Activated B cell treated with CpG ODN at 0.5 μM for 24 hours (primary cell): ENCODE measurements at regions not wholly inside any gene's neighbourhood (a gene's known extent, or its start where the extent isn't known, plus 50 kb on each side); places are given as distances from the start of the nearest gene placed in this dataset.

Experiments used
- ATAC-seq: fragments of 200-7000 bp; cut with Tn5 transposase; one replicate; pipeline ENCODE4 v1.10.0; 2021; ENCODE audit warnings: low read depth, mild to moderate bottlenecking, moderate library complexity
- CTCF ChIA-PET: fragments of 350-600 bp; sonication (Branson Sonifier 250); formaldehyde crosslinking; loops from one replicate; lab custom pipeline; 2021; ENCODE audit warnings: antibody characterized with exemption; lab: Charles Lee
- POLR2A ChIA-PET: fragments of 350-600 bp; sonication (Branson Sonifier 250); formaldehyde crosslinking; loops from one replicate; lab custom pipeline; 2021; ENCODE audit warnings: antibody characterized with exemption; lab: Charles Lee
- DNase-seq: peaks from one replicate; pipeline ENCODE4 v3.0.0; 2022
- H3K27ac Mint-ChIP-seq: one replicate; pipeline ENCODE4 v1.8.0; 2020; ENCODE audit warnings: mixed read lengths
- H3K27me3 Mint-ChIP-seq: one replicate; pipeline ENCODE4 v1.8.0; 2021; ENCODE audit warnings: mixed read lengths
- H3K36me3 Mint-ChIP-seq: one replicate; pipeline ENCODE4 v1.8.0; 2021; ENCODE audit warnings: low read depth, mixed read lengths
- H3K4me1 Mint-ChIP-seq: one replicate; pipeline ENCODE4 v1.8.0; 2021; ENCODE audit warnings: mixed read lengths
- H3K4me3 Mint-ChIP-seq: one replicate; pipeline ENCODE4 v1.8.0; 2020; ENCODE audit warnings: mild to moderate bottlenecking, mixed read lengths
- H3K9me3 Mint-ChIP-seq: one replicate; pipeline ENCODE4 v1.8.0; 2020; ENCODE audit warnings: mixed read lengths
- CTCF ChIP-seq: fragments of 200-600 bp; IDR thresholded peaks from one replicate; pipeline ENCODE4 v1.8.0; 2022; ENCODE audit warnings: antibody characterized with exemption, mild to moderate bottlenecking
- intact Hi-C: fragments of 100-400 bp; cut with micrococcal nuclease; formaldehyde crosslinking; loops from one replicate; pipeline ENCODE4 v1.15.1; 2024

- TF ChIP-seq CTCF = no peak
- H3K36me3 Mint-ChIP-seq = no peaks in the 10 kb centered on the region
- ATAC-seq (no peak), DNase-seq (no peak)
- intact Hi-C loops = no loop called here
- H3K27me3 Mint-ChIP-seq = peaks cover 32% of the 10 kb centered on the region
- H3K4me3 Mint-ChIP-seq = no peak overlapping the region
- H3K4me1 Mint-ChIP-seq = peaks cover 3% of the 10 kb centered on the region
- H3K27ac Mint-ChIP-seq = no peak overlapping the region
- POLR2A ChIA-PET = no interaction called here
- no peaks in the 10 kb centered on the region for H3K9me3 Mint-ChIP-seq
- CTCF ChIA-PET = no interaction called here
Measured at GRCh38 chr1:30377230-30378002, 346.0 kb downstream of the MATN1 start.

- Mint-ChIP-seq H3K9me3 (no peaks in the 10 kb centered on the region), H3K27ac (no peak overlapping the region), H3K4me3 (no peak overlapping the region), H3K27me3 (peaks cover 30% of the 10 kb centered on the region), H3K36me3 (no peaks in the 10 kb centered on the region), H3K4me1 (peaks cover 3% of the 10 kb centered on the region)
- intact Hi-C loops = no loop called here
- no peak for TF ChIP-seq CTCF
- DNase-seq (no peak), ATAC-seq (no peak)
- ChIA-PET CTCF (no interaction called here), POLR2A (no interaction called here)
Measured at GRCh38 chr1:30376054-30376697, 347.2 kb downstream of the MATN1 start.

- H3K4me3 Mint-ChIP-seq = no peak overlapping the region
Measured at GRCh38 chr1:30375156-30375555, 348.2 kb downstream of the MATN1 start.

GRCh38 chr1:30374400-30375070, 348.9 kb downstream of the MATN1 start:
- ChIA-PET CTCF (no interaction called here), POLR2A (no interaction called here)
- Mint-ChIP-seq H3K27me3 (peaks cover 24% of the 10 kb centered on the region), H3K4me3 (no peak overlapping the region), H3K36me3 (no peaks in the 10 kb centered on the region), H3K4me1 (no peaks in the 10 kb centered on the region), H3K27ac (no peak overlapping the region), H3K9me3 (no peaks in the 10 kb centered on the region)
- intact Hi-C loops = no loop called here
- ATAC-seq (no peak), DNase-seq (no peak)
- TF ChIP-seq CTCF = no peak

More at GRCh38 chr1:30375156-30375555, 348.2 kb downstream of the MATN1 start:
- CTCF ChIA-PET = no interaction called here
- H3K36me3 Mint-ChIP-seq = no peaks in the 10 kb centered on the region
- POLR2A ChIA-PET = no interaction called here
- no peak overlapping the region for H3K27ac Mint-ChIP-seq
- intact Hi-C loops = no loop called here
- no peak for TF ChIP-seq CTCF
- DNase-seq (no peak), ATAC-seq (no peak)
- peaks cover 26% of the 10 kb centered on the region for H3K27me3 Mint-ChIP-seq
- H3K4me1 Mint-ChIP-seq = no peaks in the 10 kb centered on the region
- H3K9me3 Mint-ChIP-seq = no peaks in the 10 kb centered on the region
